Fibroblast of skin of back (primary cell): ENCODE measurements at regions not wholly inside any gene's neighbourhood (a gene's known extent, or its start where the extent isn't known, plus 50 kb on each side); places are given as distances from the start of the nearest gene placed in this dataset.
"Not testable (repeated sequence)": the region's sequence is repeated elsewhere in the genome, so short reads cannot be mapped to it uniquely, and the experiment has no call there.

Experiments
- DNase-seq: peaks from one replicate; pipeline ENCODE4 v3.0.0-alpha.2; 2013

DNA sequence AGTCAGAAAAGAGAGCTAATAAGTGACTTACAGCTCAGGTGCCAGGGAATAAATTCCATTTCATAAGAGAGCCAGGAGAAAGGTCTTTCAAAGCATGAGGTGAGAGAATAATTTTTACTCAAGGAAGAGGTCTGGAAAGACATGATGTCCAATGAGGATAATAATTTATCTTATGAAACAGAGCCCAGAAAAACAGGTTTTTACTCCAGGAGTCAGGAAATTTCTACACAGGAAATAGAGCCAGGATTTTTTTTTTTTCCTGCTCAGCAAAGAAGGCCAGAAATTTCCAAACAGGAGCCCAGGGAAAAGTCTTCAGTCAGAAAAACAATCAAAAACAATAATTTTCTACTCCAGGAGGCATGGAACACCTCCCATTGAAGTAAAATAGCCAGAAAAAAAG, 1185.7 kb upstream of the TSPY4 start:
- DNase-seq, result no peak

DNA sequence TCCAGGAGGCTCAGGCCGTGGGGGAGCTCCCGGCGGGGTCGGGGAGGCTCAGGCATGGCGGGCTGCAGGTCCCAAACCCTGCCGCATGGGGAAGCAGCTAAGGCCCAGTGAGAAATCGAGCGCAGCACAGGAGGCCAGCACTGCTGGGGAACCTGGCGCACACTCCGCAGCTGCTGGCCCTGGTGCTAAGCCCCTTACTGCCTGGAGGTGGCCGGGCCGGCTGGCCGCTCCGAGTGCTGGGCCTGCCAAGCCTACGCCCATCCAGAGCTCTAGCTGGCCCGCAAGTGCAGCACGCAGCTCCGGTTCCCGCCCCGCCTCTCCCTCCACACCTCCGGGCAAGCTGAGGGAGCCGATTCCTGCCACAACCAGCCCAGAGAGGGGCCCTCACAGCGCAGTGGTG, 1208.7 kb upstream of the TSPY4 start:
- DNase-seq, result no peak

DNA sequence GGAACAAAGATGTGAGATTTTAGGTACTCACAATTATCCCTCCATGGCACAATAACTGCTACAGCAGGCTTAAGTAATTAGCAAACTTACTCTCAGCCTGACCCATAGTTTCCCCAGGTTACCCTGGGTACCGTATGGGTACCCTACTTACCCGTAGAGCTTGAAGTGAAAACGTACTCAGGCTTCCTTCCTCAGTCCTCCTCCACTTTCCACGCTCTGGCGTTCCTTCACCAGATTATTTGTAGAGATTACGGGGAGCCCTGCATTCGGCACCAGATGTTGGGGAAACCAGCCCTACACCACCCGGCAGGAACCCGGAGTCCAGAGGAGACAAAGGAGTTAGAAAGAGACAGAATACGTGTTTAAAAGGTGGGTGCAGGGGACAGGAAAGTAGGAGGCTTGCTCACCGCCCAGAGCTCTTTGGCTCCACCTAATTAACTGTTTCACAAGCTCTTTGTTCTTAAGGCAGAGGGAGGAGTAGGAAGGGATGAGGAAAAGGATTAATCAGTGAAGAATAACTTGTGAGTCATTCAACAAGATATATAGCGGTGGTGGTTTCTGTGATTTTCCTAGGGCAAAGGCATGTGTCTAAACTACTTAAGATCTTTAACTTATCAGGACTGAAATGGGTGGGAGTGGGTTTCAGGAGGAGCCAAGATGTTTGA, 1211.2 kb upstream of the TSPY4 start:
- no peak for DNase-seq

DNA sequence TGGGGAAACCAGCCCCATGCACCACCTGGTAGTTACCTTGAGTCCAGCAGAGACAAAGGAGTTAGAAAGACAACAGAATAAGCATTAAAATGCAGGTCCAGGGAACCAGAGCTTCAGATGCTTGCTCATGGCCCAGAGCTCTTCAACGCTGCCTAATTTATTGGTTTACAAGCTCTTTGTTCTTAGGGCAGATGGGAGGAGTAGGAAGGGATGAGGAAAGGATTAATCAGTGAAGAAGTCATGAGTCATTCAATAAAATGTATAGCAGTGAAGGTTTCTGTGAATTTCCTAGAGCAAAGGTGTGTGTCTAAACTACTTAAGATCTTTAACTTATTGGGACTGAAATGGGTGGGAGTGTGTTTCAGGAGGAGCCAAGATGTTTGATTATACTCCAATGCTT, 1210.3 kb upstream of the AMELY start:
- no peak for DNase-seq

DNA sequence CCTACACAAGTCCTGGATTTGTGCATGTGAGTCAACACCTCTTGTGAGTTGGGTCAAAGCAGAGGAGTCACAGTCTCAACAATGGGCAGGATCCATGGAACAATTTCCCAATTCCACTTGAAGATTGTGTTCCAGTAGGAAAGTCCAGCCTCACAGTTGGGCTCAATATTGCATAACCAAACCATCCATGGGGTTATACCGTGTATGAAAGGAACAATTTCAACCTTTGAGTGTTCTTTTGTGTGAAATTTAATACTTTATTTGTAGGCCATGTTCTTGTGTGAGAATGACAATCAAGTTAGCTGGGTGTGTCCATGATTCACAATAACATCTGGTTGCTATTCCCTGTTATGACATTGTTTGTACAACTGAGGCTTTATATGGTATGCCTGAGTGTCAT, 1182.9 kb upstream of the AMELY start:
- no peak for DNase-seq

DNA sequence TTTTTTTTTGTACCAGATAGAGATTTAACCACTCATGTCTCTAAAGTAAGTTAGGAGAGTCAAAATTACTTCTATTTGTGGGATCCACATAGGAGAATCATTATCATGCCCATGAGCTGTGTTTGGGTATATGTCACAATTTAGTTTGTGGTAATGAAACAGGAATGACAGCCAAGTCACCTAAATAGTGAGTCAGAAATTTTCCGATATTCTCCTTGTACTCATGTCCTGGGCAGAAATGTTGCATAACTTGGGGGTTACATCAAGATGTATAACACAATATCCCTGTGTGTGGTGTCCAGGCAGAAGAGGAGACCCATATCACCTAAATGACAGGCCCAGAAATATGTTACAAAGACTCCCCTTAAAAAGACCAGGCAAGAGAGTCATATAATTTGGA, 1181.4 kb upstream of the AMELY start:
- DNase-seq, result no peak

DNA sequence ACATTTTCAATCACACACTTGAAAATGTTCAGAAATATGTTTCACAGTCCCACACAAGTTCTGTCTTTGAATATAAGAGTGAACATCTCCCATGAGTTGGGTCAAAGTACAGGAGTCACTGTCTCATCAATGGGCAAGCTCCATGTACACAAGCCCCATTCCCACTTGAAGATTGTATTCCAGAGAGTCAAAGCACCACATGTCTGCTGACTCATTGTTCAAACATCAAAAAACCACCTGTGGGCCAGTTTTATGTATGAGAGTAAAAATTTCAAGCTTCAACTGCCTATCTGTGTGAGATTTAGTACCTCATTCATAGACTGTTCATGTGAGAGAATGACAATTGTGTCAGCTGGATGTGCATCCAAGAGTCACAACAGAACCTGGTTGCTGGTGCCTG, 1174.4 kb upstream of the AMELY start:
- DNase-seq, result no peak

DNA sequence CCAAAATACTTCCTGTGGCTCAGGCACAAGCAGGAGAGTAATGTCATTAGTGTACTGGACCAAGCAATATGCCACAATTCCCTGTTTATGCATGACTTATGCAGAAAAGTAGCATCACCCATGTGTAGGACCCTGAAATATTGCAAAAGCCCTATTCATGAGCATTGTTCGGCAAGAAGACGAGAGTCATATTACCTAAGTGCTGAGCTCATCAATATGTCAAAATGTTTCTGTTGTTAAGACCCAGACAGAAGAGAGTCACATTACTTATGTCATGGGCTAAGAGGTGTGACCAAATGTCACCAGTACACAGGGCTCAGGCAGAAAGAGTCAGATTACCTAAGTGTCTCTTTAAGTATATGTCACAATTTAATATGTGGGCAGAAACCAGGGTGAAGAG, 1172.6 kb upstream of the AMELY start:
- no peak for DNase-seq

DNA sequence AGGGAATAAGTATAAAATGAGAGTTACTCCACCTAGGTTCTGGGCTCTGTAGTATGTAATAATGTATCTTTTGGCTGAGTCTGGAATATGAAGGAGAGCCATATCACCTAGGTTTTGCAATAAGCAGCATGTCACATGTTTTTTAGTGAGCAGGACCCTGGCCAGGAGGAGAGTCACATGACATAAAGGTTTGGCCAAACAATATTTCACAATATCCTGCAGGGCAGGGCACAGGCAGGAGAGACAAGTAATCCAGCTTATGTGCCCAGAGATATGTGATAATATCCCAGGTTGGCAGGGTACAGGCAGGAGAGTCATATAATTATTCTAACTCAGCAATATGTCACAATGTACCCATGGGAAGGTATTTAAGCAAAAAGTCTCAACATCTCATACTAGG, 1169.6 kb upstream of the AMELY start:
- DNase-seq, result no peak

DNA sequence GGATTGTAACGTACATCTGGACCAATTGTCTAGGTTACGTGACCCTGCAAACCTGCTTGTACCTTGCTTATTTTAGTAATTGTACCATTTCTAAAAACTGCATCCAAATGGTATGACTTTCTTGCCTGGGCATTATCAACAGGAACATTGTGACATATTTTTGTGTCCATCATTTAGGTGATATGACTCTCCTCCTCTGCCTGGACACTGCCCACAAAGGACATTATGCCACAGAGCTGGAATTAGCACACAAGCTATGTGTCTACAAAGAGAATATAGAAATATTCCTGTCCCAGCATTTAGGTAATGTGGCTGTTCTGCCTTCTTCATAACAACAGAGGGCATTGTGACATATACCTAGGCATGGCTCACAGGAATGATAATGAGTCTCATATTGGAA, 1153.7 kb upstream of the AMELY start:
- no peak for DNase-seq

DNA sequence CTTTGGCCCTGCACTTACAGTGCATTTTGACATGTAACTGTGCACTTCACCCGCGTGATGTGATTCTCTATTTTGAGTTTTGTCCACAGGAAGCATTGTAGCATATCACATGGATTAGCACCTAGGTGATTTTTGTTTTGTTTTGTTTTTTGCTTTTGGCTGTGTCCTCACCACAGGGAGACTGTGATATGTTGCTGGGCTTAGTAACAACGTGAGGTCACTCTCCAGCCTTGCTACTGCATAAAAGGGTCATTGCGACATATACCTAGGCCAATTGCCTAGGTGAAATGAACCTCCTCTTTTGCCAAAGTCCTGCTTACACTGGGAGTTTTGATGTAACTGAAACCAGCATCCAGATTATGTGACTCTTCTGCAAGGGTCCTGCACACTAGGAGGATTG, 1152.9 kb upstream of the AMELY start:
- no peak for DNase-seq

DNA sequence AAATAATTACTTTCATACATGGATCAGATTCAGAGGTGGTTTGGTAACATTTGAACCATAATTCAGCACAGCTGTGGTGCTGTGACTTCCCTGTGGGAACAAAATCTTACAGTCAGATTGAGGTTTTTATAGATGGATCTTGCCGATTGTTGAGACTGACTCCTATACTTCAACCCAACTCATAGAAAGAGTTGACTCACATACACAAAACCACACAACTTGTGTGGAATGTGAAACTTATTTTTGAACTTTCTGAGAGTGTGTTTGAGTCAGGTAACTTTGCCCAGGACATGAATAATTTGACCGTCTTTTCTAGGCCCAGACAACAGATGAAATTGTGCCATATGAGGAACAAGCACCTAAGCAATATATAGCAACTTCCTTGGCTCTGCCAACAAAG, 1152.4 kb upstream of the AMELY start:
- no peak for DNase-seq

DNA sequence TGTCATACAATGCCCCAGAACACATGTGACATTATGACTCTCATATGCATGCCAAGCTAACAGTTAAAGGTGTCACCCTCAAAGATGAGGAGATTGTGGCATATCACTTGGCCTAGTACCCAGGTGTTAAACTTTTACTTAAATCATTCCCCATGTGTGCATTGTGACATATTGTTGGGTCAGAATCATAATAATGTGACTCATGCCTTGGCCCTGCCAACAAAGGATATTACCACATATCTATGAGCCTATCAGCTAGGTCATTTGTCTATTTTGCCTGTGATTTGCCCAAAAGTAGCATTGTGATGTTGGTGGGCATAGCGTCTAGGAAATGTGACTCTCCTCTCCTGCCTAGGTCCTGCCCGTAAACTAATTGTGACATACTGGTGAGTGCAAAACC, 1147.1 kb upstream of the AMELY start:
- DNase-seq, result no peak

DNA sequence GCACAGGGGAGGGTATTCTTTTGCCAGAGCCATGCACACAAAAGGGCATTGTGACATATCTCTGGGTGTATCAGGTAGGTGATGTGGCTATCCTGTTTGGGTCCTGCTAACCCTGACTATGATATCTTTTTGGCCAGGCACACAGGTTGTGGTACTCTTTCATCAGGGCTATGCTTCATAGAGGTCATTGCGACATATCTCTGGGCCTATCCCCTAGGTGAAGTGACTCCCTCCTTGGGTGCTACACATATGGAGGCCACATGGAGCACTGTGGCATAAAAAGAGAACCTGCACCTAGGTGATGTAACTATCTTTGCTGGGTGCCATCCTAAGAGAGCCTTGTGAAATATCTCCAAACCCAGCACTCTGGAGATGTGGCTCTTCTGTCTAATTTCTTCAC, 1139.8 kb upstream of the AMELY start:
- DNase-seq, result no peak

DNA sequence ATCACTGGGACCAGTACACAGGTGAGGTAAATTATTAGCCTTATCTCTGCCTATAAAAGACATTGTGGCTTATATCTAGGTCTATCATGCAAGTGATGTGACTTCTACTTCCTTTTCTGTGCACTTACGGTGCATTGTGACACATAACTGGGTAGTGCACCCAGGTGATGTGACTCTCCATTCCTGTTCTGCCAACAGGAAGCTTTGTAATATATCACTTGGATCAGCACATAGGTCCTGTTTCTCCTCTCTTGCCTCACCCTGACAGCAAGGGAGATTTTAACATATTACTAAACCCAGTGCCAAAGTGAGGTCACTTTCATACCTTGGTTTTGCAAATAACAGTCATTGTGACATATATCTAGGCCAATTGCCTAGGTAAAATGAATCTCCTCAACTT, 1129.7 kb upstream of the AMELY start:
- no peak for DNase-seq

DNA sequence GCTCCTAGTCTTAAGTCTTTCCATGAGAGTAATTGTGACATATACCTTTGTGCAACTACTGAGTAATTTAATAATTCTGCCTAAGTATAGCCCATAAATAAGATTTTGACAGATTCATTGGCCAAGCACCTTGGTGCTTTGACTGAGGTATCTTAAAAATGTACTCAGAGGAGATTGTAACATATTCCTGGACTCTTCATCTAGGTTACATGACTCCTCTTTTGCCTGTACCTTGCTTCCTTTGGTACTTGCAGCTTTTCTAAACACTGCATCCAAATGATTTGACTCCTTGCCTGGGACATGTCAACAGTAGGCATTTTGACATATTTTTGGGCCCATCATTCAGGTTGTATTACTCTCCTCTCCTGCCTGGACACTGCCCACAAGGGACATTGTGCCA, 1125.0 kb upstream of the AMELY start:
- no peak for DNase-seq

DNA sequence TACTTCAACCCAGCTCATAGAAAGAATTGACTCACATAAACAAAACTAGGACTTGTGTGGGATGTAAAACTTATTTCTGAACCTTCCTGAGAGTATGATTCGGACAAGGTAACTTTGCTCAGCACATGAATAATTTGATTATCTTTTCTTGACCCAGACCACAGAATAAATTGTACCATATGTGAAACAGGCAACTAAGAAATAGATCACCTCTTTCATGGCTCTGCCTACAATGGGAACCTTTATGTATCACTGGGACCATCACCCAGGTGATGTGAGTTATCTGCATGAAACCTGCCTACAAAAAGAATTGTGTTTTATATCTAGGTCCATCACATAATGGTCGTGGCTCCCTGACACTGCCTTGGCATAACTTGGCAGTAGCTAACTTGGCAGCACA, 1124.1 kb upstream of the AMELY start:
- DNase-seq, result no peak

DNA sequence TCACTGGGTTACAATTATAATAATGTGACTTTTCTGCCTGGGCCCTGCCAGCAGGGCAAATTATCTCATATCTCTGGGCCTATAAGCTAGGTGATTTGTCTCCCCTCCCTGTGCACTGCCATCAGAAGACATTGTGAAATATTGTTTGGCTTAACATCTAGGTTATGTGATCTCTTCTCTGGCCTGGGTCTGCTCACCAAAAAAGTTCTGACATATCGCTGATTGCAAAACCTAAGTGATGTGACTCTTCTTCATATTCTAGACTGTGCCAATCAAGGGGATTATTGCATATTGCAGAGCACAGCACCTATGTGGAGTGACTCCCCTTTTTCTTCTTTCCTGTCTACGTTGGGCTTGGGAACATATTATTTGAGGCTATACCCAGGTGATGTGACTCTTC, 1123.1 kb upstream of the AMELY start:
- no peak for DNase-seq

DNA sequence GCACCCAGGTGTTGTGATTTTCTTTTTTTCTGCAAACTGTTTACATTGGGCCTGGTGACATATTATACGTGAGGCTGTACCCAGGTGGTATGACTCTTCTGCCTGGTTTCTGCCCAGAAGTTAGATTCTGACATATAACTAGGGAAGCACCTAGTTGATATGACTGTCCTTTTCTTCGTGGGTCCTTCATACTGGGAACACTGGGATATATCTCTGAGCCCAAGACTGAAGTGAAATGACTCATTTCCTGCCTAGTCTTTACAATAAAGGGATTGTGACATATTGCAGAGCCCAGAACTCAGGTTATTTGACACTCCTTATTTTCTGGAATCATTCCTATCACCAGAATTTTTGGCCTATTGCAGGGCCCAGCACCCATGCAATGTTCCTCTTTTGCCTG, 1121.6 kb upstream of the AMELY start:
- no peak for DNase-seq

DNA sequence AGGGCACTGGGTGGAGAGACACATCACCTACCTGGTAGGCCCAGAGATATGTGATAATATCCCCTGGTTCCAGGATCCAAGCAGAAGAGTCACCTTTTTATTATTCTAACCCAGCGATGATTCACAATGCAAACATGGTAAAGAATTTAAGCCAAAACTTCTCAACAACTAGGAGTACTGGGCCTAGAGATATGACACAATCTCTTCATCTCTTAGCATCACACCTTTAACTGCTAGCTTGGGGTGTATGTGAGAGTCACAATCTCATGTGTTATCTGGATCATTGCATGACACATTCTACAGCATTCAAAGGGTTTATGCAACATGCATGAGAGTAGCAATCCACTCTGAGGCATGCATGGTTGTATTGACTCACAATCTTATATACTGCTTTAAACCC, 1109.0 kb upstream of the AMELY start:
- no peak for DNase-seq

DNA sequence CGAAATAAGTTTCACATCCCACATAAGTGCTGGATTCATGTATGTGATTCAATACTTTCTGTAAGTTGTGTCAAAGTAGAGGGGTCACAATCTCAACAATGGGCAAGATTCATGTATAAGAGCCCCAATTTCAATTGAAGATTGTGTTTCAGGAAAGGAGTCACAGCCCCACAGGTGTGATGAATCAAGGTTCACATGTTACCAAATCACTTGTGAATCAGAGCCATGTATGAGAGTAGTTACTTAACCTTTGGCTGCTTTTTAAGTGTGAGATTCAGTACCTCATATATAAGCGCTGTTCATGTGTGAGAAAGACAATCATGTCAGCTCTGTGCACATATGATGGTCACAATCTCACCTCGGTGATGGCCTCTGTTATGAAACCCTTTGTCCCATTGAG, 1100.0 kb upstream of the AMELY start:
- no peak for DNase-seq

DNA sequence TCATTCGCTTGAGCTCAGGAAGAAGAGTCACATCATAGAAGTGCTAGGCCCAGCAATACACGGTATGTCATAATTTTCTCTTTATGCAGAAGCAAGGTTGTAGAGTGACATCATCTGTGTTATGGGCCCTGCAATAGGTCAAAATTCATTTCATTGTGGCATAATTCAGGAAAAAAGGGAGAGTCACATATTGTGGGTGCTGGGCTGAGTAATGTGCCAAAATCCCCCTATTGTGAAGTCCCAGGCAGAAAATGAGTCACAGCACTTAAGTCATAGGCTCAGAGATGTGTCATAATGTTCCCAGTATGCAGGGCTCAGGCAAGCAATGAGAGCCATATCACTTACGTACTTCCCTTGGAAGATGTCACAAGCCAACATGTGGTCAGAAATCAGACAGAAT, 1092.6 kb upstream of the AMELY start:
- peak; percentile 11 for DNase-seq

DNA sequence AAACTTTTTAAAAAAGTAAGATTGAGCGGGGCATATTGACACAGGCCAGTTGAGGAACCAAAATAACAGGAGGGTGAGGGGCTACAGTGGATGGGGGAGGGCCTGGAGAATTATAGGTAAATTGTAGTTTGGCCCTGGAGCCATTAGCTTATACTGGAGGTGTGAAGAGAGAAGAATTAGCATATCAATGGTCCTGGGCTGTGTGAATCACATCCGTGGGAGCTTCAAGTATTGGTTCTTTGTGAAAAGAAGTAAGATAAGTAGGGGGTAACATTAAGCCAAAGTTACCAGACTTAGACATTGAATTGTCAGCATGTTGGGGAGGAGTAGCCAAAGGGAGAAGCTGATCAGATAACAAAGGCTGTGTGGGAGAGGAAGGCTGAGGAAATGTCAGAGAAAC, 1085.2 kb upstream of the AMELY start:
- no peak for DNase-seq

DNA sequence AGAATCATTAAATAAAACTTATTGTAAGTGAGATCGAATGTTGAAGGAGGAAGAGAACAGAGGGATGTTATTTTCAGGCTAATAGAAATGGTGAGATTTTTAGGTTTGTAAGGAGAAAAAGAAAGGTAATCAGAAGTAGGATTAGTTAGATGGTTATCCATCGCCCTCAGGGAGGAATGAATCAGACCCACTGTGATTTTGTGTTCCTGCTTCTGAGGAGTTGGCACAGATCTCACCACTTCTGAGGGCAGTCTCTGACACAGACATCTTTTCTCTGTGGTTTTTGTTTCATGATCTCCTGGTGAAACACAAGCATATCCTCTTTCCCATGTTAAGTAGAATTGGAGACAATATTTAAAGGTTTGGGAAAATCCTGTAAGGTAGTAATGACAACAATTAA, 1083.2 kb upstream of the AMELY start:
- DNase-seq, result not testable (repeated sequence)

DNA sequence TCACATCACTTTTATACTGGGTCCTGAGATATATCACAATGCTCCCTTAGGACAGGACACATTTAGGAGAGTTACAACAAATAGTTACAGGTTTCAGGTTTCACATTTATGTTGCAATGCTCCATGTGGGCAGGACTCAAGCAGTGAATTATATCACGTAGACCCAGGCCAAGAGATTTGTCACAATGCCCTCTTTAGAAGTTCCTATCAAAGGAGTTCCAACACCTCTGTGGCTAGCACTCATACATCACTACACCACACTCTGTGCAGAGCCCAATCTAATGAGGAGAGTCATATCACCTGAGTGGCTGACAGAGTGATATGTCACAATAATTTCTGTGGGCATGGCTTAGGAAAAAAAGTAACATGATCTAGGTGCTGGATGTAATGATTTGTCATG, 1068.2 kb upstream of the AMELY start:
- no peak for DNase-seq

DNA sequence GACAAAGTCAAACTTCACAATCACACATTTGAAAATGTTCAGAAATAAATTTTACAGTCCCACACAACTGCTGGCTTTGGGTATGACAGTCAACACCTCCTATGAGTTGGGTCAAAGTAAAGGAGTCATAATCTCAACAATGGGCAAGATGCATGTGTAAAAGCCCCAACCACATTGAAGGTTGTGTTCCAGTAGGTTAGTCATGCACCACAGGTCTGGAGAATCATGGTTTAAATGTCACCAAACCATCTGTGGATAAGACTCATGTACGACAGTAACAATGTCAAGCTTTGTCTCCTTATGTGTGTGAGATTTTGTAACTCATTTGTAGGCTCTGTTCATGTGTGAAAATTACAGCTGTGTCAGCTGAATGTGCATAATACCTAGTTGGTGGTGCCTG, 1065.7 kb upstream of the AMELY start:
- no peak for DNase-seq
